LNCAP (cell line): ENCODE measurements at regions not wholly inside any gene's neighbourhood (a gene's known extent, or its start where the extent isn't known, plus 50 kb on each side); places are given as distances from the start of the nearest gene placed in this dataset.

Experiments used
- CTCF ChIP-seq: fragments of 450-650 bp; IDR thresholded peaks from 2 replicates; pipeline ENCODE4 v1.5.1; 2017; ENCODE audit warnings: mild to moderate bottlenecking

- no peak for TF ChIP-seq CTCF
Observed at GRCh38 chr6:28765978-28766351, 157.8 kb downstream of the TRIM27 start.

DNA sequence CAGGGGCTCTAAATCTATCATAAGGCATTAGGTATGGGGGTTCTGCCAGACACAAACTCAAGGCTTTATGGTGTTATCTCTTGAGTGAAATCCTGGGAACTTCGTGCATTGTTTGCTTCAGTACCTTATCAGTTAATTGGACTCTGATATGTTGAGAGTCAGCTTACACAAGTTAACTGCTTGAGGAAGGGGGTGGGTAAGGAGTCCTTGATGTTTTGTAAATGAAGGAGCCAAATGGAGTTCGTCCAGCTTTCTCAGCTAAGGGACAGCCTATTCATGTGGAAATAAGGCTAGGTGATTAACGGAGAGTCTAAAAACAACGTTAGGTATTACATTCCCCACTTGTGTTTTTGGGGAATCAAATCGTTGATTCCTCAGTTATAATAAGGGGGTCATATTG is 157.4 kb downstream of the TRIM27 start:
- TF ChIP-seq CTCF, result no peak

DNA sequence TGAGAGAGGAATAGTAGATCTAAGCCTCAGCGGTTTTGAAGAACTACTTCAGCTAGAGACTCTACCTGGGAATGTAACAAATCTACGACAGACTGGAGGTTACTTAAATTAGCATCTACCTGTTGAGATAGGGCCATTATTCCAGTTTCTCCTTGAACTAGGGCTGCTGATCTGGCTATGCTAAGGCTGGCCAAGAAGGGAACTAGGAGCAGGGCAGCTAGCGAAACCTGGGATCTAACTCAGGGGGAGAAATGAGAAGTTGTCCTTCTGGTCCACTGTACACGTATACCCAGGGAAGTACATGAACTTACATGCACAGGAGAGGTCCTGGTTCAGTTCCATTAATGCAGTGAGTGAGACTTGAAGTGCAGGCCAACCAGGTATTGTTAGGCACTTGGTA is 156.7 kb downstream of the TRIM27 start:
- no peak for TF ChIP-seq CTCF

DNA sequence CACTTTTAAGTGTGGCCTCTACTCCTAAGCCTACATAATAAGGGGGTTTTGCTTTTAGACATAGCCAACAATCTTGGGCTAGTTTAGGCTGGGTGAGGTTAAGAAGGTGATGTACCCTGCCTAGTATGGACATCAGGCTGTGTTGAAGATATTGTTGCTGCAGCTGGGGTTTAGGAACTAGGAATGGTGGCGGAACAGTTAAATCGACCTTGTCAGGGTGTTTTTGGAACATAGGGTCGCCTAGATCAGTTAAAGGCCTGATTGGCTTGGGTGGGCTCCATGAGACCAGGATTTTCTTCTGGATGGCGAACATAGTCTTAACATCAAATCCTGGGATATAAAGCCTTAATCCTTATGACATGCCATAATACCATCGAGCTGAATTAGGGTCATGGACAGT is 156.1 kb downstream of the TRIM27 start:
- no peak for TF ChIP-seq CTCF

DNA sequence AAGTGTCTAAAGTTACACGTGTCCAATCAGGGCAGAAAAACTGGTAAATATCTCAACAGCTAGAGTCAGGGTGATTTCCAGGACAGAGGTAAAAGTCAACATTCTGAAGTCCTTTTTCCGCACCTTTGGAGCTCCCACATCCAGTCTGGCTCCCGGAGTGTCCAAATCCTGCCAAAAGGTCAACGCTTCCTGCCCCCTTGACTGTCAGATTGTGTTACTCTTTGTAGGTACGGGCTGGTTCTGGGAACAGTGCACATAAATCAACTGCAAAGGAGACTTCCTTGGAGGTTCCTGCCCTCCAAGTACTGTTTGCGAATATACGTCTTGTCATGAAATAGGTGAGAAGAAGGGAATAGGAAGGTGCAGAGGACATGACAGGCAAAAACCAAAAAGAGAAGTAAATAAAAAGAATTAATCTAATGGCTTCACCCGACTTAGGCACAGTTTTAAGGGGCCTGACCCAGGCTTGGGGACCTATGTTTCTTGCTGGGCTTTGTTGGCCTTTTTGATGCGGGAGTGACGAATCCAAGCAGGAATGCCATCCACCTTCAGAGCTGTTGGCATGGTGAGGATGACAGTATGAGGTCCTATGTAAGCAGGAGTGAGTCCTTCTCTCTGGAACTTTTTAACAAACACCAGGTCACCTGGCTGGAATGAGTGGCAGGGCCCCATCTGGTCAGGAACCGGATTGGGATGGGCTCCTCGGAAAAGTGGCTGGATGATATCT is 155.4 kb downstream of the TRIM27 start:
- TF ChIP-seq CTCF, result no peak

DNA sequence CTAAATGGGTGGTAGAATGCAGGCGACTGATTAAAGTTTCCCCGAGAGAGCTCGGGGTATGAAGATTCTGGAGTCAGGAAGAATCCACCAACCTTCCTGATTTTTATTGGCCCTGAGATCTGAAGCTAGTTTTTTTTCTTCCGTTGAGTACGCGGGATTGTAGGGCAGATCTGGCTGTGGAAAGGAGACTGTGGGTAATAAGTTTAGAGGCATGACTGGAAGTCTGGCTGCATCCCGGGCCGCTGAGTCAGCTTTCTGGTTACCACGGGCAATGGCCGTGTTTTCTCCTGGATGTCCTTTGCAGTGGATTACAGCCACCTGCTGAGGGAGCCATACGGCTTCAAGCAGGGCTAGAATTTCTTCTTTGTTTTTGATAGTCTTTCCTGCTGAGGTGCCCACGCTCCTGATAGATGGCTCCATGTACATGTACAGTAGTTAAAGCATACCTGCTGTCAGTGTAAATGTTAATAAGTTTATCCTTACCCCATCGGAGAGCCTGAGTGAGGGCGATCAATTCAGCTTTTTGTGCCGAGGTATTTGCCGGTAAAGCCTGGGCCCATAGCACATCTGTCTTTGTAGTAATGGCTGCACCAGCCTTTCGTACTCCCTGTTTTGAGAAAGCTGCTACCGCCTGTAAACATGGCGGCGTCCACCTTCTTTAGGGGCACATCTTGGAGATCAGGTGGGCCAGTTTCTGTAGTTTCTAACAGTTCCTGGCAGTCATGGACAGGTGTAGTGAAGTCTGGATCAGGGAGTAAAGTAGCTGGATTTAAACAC is 154.0 kb downstream of the TRIM27 start:
- TF ChIP-seq CTCF, result peak; percentile 43

GRCh38 chr6:28770732-28771131 is 153.1 kb downstream of the TRIM27 start:
- TF ChIP-seq CTCF, result no peak
